HepG2 (cell line): ENCODE measurements at regions not wholly inside any gene's neighbourhood (a gene's known extent, or its start where the extent isn't known, plus 50 kb on each side); places are given as distances from the start of the nearest gene placed in this dataset.

ENCODE experiments used
- ATAC-seq: fragments of 200-7000 bp; cut with Tn5 transposase; 3 replicates; pipeline ENCODE4 v1.9.1; 2020; ENCODE audit warnings: mild to moderate bottlenecking, moderate library complexity
- BruUV-seq: library from RNA; stranded (reverse); fragments of 400-500 nt; replicated peaks from 2 replicates; lab custom pipeline; 2021; lab: Mats Ljungman, UMichigan
- CTCF ChIA-PET: fragments of 300-600 bp; formaldehyde crosslinking; extraction: SDS; loops from one replicate; lab custom pipeline; 2021; ENCODE audit warnings: low total read pairs, inconsistent platforms, low intra/inter-chr PET ratio; lab: Yijun Ruan, JAX
- POLR2A ChIA-PET: fragments of 350-600 bp; sonication (Branson Sonifier 250); formaldehyde crosslinking; loops from one replicate; lab custom pipeline; 2020; ENCODE audit warnings: antibody characterized with exemption, inconsistent platforms; lab: Yijun Ruan, JAX
- DNase-seq: peaks from one replicate; pipeline ENCODE4 v3.0.0-alpha.2; 2015; ENCODE audit warnings: low spot score
- FAIRE-seq: peaks from 3 replicates; lab custom pipeline; 2011; peaks lifted over from hg19 to GRCh38; lab: Jason Lieb, UNC
- H2AFZ ChIP-seq: one replicate; pipeline ENCODE4 v1.6.1; 2011; ENCODE audit warnings: low read length, inconsistent platforms
- H3K27ac ChIP-seq: fragments of 300-600 bp; 3 replicates; pipeline ENCODE4 v1.8.0; 2011; ENCODE audit warnings: mixed run types, mild to moderate bottlenecking, mixed read lengths, low read length, inconsistent platforms; ENCODE audit not compliant: insufficient read depth; ENCODE audit errors: extremely low read length
- H3K27me3 ChIP-seq, 2 experiments: fragments of 200-600 bp in 1 of 2; 2 replicates in 1 of 2; 3 replicates in 1 of 2; pipeline versions ENCODE4 v1.6.0 to v1.8.0; 2011; ENCODE audit warnings: low read length in 2 of 2, mild to moderate bottlenecking in 2 of 2, moderate library complexity in 2 of 2, inconsistent platforms in 1 of 2; ENCODE audit not compliant: insufficient read depth in 2 of 2, control insufficient read depth in 1 of 2
- H3K36me3 ChIP-seq, 2 experiments: fragments of 200-600 bp in 1 of 2; replicated peaks in 1 of 2; 2 replicates in 1 of 2; 3 replicates in 1 of 2; pipeline versions ENCODE4 v1.5.1 to v1.8.0; 2011; ENCODE audit warnings: low read length in 2 of 2, inconsistent platforms in 1 of 2; ENCODE audit not compliant: insufficient read depth in 2 of 2, control insufficient read depth in 1 of 2
- H3K4me1 ChIP-seq: 2 replicates; pipeline ENCODE4 v1.5.1; 2012; ENCODE audit warnings: low read length, inconsistent platforms; ENCODE audit not compliant: insufficient read depth
- H3K4me2 ChIP-seq: 2 replicates; pipeline ENCODE4 v1.6.0; 2011; ENCODE audit warnings: low read depth, low read length, inconsistent platforms
- H3K4me3 ChIP-seq, 3 experiments: fragments of 200-600 bp in 1 of 3; sonication (generic), shearing (Covaris generic) in 1 of 3; replicated peaks in 1 of 3; 2 replicates each; pipeline ENCODE4 v1.5.1; 2011 to 2016; ENCODE audit warnings: low read length in 3 of 3, inconsistent platforms in 2 of 3, low read depth in 2 of 3, mild to moderate bottlenecking in 2 of 3, control low read depth in 1 of 3, mixed read lengths in 1 of 3; ENCODE audit not compliant: insufficient read depth in 1 of 3
- H3K79me2 ChIP-seq: one replicate; pipeline ENCODE4 v1.6.1; 2011; ENCODE audit warnings: low read length, inconsistent platforms; ENCODE audit not compliant: insufficient read depth
- H3K9ac ChIP-seq: 2 replicates; pipeline ENCODE4 v1.6.0; 2011; ENCODE audit warnings: mild to moderate bottlenecking, low read depth, low read length, inconsistent platforms; ENCODE audit not compliant: insufficient read depth
- H3K9me3 ChIP-seq: 2 replicates; pipeline ENCODE4 v1.5.1; 2012; ENCODE audit warnings: mild to moderate bottlenecking, low read length
- H4K20me1 ChIP-seq: 2 replicates; pipeline ENCODE4 v1.6.0; 2011; ENCODE audit warnings: inconsistent platforms, mild to moderate bottlenecking, low read length, moderate library complexity; ENCODE audit not compliant: insufficient read depth
- FOXK1 ChIP-seq: sonication (generic); formaldehyde crosslinking; IDR thresholded peaks from 2 replicates; pipeline ENCODE4 v1.4.0; 2020; ENCODE audit warnings: low read depth, missing genetic modification reagents, borderline replicate concordance
- IKZF1 ChIP-seq: fragments of 450-650 bp; IDR thresholded peaks from 2 replicates; pipeline ENCODE4 v1.7.1; 2016
- MIER2 ChIP-seq: IDR thresholded peaks from 2 replicates; pipeline ENCODE4 v1.6.1; 2016; ENCODE audit warnings: missing biosample characterization, missing genetic modification reagents
- MLX ChIP-seq: IDR thresholded peaks from 2 replicates; pipeline ENCODE4 v1.6.1; 2016
- MTERF4 ChIP-seq: sonication (generic); formaldehyde crosslinking; IDR thresholded peaks from 2 replicates; pipeline ENCODE4 v1.8.0; 2023; ENCODE audit warnings: mild to moderate bottlenecking, missing genetic modification reagents
- PPARG ChIP-seq: conservative IDR thresholded peaks from 2 replicates; pipeline ENCODE4 v1.6.1; 2016; ENCODE audit warnings: missing biosample characterization, missing genetic modification reagents
- PRDM10 ChIP-seq: sonication (generic); formaldehyde crosslinking; IDR thresholded peaks from 2 replicates; pipeline ENCODE4 v1.4.0; 2020; ENCODE audit warnings: low read depth, missing genetic modification reagents
- SOX13 ChIP-seq, 3 experiments: fragments of 450-650 bp in 1 of 3; sonication (generic) in 1 of 3; formaldehyde crosslinking in 1 of 3; IDR thresholded peaks in 2 of 3; conservative IDR thresholded peaks in 1 of 3; 2 replicates each; pipeline versions ENCODE4 v1.5.0 to v1.6.1; 2016 to 2020; ENCODE audit warnings: antibody characterized with exemption in 1 of 3, mild to moderate bottlenecking in 1 of 3, missing compliant biosample characterization in 1 of 3, missing genetic modification reagents in 1 of 3, moderate library complexity in 1 of 3
- TBX2 ChIP-seq: sonication (generic); formaldehyde crosslinking; IDR thresholded peaks from 2 replicates; pipeline ENCODE4 v1.5.0; 2020; ENCODE audit warnings: missing genetic modification reagents, mild to moderate bottlenecking, borderline replicate concordance
- ZBTB44 ChIP-seq: sonication (generic); formaldehyde crosslinking; IDR thresholded peaks from 2 replicates; pipeline ENCODE4 v1.4.0; 2020; ENCODE audit warnings: missing genetic modification reagents
- ZNF101 ChIP-seq: sonication (generic); formaldehyde crosslinking; IDR thresholded peaks from 2 replicates; pipeline ENCODE4 v1.4.0; 2020; ENCODE audit warnings: mild to moderate bottlenecking, low read depth, missing genetic modification reagents, borderline replicate concordance
- ZNF317 ChIP-seq: sonication (generic); formaldehyde crosslinking; IDR thresholded peaks from 2 replicates; pipeline ENCODE4 v1.5.0; 2020; ENCODE audit warnings: mild to moderate bottlenecking, missing genetic modification reagents
- ZNF382 ChIP-seq: sonication (generic); formaldehyde crosslinking; IDR thresholded peaks from 2 replicates; pipeline ENCODE4 v1.5.0; 2020; ENCODE audit warnings: missing genetic modification reagents, mild to moderate bottlenecking, borderline replicate concordance
- ZNF501 ChIP-seq: sonication (generic); formaldehyde crosslinking; IDR thresholded peaks from 2 replicates; pipeline ENCODE4 v1.5.1; 2020; ENCODE audit warnings: mild to moderate bottlenecking, moderate library complexity, missing genetic modification reagents
- WGBS: methylation state at CpG from one replicate; pipeline ENCODE4 v1.1.6; 2017; ENCODE audit warnings: low lambda C conversion rate; 5-methylcytosine and 5-hydroxymethylcytosine counted together
- in situ Hi-C: cut with HindIII; loops from 2 replicates; pipeline ENCODE4 v1.10.0; 2017; ENCODE audit warnings: low pct_unique_long_range_greater_than_20kb; ENCODE audit not compliant: extremely low pct_ligation_motif_present
- intact Hi-C: fragments of 100-400 bp; cut with micrococcal nuclease; formaldehyde crosslinking; loops from one replicate; pipeline ENCODE4 v1.10.0; 2022; ENCODE audit not compliant: unreplicated experiment
- TF ChIP-seq, protein P1 (sequence below): sonication (generic); formaldehyde crosslinking; IDR thresholded peaks from 2 replicates; pipeline ENCODE4 v1.5.1; 2020; ENCODE audit warnings: mild to moderate bottlenecking, missing genetic modification reagents, borderline replicate concordance
- TF ChIP-seq, protein P2 (sequence below): sonication (generic); formaldehyde crosslinking; IDR thresholded peaks from 2 replicates; pipeline ENCODE4 v1.8.0; 2022; ENCODE audit warnings: mild to moderate bottlenecking, missing genetic modification reagents, moderate library complexity

DNA sequence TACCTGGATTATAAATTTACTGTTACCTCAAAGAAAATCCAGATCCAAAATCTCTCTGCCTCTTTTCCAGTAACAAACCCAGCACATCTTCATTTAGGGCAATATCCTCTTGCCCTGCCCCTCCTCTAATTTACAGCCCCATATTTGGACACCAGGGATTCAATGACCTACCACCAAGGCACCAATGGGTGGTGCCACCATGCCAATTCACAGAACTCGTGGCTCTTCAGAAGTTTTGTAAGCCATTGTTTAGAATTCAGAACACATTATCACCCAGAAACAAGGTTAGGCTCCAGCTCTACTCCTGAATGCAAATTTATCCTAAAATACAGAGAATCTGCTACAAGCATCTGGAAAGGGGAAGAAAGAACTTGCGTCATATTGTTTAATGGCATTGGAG, 67.8 kb upstream of the SASH1 start:
- no TSS peak for BruUV-seq
- no peaks in the 10 kb centered on the region for H3K79me2 ChIP-seq
- no peaks in the 10 kb centered on the region for H4K20me1 ChIP-seq
- no peaks in the 10 kb centered on the region for H3K4me1 ChIP-seq
- no peak overlapping the region for H3K27ac ChIP-seq
- H3K9ac ChIP-seq = no peak overlapping the region
- no peak overlapping the region for H3K4me2 ChIP-seq
- H3K27me3 ChIP-seq = no peaks in the 10 kb centered on the region
- 62% methylated on average over 2 of the region's 2 CpGs for WGBS
- H3K4me3 ChIP-seq = no peak overlapping the region
- no peak for DNase-seq
- no peak for FAIRE-seq
- in situ Hi-C loops (no loop called here), intact Hi-C loops (no loop called here)
- H3K36me3 ChIP-seq = no peaks in the 10 kb centered on the region
- no peaks in the 10 kb centered on the region for H3K9me3 ChIP-seq
- H2AFZ ChIP-seq = no peak overlapping the region
- ChIA-PET CTCF (no interaction called here), POLR2A (no interaction called here)
- no peak for ATAC-seq
- no peak for TF ChIP-seq IKZF1
- TF ChIP-seq, protein P1, sequence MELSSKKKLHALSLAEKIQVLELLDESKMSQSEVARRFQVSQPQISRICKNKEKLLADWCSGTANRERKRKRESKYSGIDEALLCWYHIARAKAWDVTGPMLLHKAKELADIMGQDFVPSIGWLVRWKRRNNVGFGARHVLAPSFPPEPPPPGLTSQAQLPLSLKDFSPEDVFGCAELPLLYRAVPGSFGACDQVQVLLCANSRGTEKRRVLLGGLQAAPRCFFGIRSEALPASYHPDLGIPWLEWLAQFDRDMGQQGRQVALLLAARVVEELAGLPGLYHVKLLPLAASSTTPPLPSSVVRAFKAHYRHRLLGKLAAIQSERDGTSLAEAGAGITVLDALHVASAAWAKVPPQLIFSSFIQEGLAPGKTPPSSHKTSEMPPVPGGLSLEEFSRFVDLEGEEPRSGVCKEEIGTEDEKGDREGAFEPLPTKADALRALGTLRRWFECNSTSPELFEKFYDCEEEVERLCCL (CRISPR knock-in tag) = no peak
- no peak for TF ChIP-seq FOXK1 (CRISPR knock-in tag)
- TF ChIP-seq MLX (CRISPR knock-in tag) = no peak
- TF ChIP-seq ZNF501 (CRISPR knock-in tag) = no peak
- TF ChIP-seq, protein P2, sequence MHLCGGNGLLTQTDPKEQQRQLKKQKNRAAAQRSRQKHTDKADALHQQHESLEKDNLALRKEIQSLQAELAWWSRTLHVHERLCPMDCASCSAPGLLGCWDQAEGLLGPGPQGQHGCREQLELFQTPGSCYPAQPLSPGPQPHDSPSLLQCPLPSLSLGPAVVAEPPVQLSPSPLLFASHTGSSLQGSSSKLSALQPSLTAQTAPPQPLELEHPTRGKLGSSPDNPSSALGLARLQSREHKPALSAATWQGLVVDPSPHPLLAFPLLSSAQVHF (CRISPR knock-in tag) = no peak
- no peak for TF ChIP-seq ZNF382 (CRISPR knock-in tag)
- no peak for TF ChIP-seq TBX2
- no peak for TF ChIP-seq ZNF101 (CRISPR knock-in tag)
- no peak for TF ChIP-seq PRDM10 (CRISPR knock-in tag)
- TF ChIP-seq MIER2 (CRISPR knock-in tag) = no peak
- no peak for TF ChIP-seq SOX13 (IDR thresholded peaks at IDR 0.05)
- TF ChIP-seq SOX13 (CRISPR knock-in tag; conservative IDR thresholded peaks at IDR 0.05 in 1 of 2, IDR thresholded peaks at IDR 0.05 in 1 of 2) = no peak
- TF ChIP-seq PPARG (CRISPR knock-in tag) = no peak
- no peak for TF ChIP-seq ZNF317 (CRISPR knock-in tag)
- no peak for TF ChIP-seq MTERF4 (CRISPR knock-in tag)
- no peak for TF ChIP-seq ZBTB44
